HL-60 (cell line): ENCODE measurements at regions not wholly inside any gene's neighbourhood (a gene's known extent, or its start where the extent isn't known, plus 50 kb on each side); places are given as distances from the start of the nearest gene placed in this dataset.

Experiments
- CTCF ChIP-seq: IDR thresholded peaks from one replicate; pipeline ENCODE4 v1.5.1; 2011; ENCODE audit warnings: low read length, control low read depth, inconsistent platforms; ENCODE audit not compliant: insufficient read depth
- GABPA ChIP-seq: IDR thresholded peaks from 2 replicates; pipeline ENCODE4 v1.6.1; 2012; ENCODE audit warnings: low read depth
- POLR2AphosphoS5 ChIP-seq: IDR thresholded peaks from 2 replicates; pipeline ENCODE4 v1.6.1; 2012; ENCODE audit warnings: low read depth
- REST ChIP-seq: IDR thresholded peaks from 2 replicates; pipeline ENCODE4 v1.6.1; 2012; ENCODE audit warnings: low read depth; ENCODE audit not compliant: insufficient replicate concordance
- SPI1 ChIP-seq: IDR thresholded peaks from 2 replicates; pipeline ENCODE4 v1.6.1; 2012; ENCODE audit warnings: low read depth, mild to moderate bottlenecking, borderline replicate concordance

GRCh38 chr2:83584672-83585071 is 874.4 kb downstream of the SUCLG1 start:
- TF ChIP-seq CTCF (no peak), SPI1 (no peak), POLR2AphosphoS5 (no peak), REST (no peak), GABPA (no peak)
